Activated CD4-positive, alpha-beta T cell treated with anti-CD3 and anti-CD28 coated beads for 36 hours (primary cell): ENCODE measurements at regions not wholly inside any gene's neighbourhood (a gene's known extent, or its start where the extent isn't known, plus 50 kb on each side); places are given as distances from the start of the nearest gene placed in this dataset.

Experiments used
- ATAC-seq: fragments of 200-7000 bp; cut with Tn5 transposase; one replicate; pipeline ENCODE4 v1.10.0; 2021; ENCODE audit warnings: mild to moderate bottlenecking, moderate library complexity
- CTCF ChIA-PET: fragments of 350-600 bp; sonication (Branson Sonifier 250); formaldehyde crosslinking; loops from one replicate; lab custom pipeline; 2021; ENCODE audit warnings: antibody characterized with exemption; lab: Charles Lee
- POLR2A ChIA-PET: fragments of 350-600 bp; sonication (Branson Sonifier 250); formaldehyde crosslinking; loops from one replicate; lab custom pipeline; 2021; ENCODE audit warnings: antibody characterized with exemption, inconsistent platforms; lab: Charles Lee
- DNase-seq: peaks from one replicate; pipeline ENCODE4 v3.0.0-alpha.2; 2020
- H3K27ac Mint-ChIP-seq: one replicate; pipeline ENCODE4 v1.8.0; 2021; ENCODE audit warnings: mixed read lengths
- H3K27me3 Mint-ChIP-seq: one replicate; pipeline ENCODE4 v1.8.0; 2021; ENCODE audit warnings: mixed read lengths
- H3K36me3 Mint-ChIP-seq: one replicate; pipeline ENCODE4 v1.8.0; 2021; ENCODE audit warnings: low read depth, mixed read lengths
- H3K4me1 Mint-ChIP-seq: one replicate; pipeline ENCODE4 v1.8.0; 2021; ENCODE audit warnings: mixed read lengths
- H3K4me3 Mint-ChIP-seq: one replicate; pipeline ENCODE4 v1.8.0; 2021; ENCODE audit warnings: mild to moderate bottlenecking, moderate library complexity, mixed read lengths
- H3K9me3 Mint-ChIP-seq: one replicate; pipeline ENCODE4 v1.8.0; 2021; ENCODE audit warnings: low read depth, mixed read lengths
- intact Hi-C, 2 experiments: fragments of 100-400 bp; cut with DNase I in 1 of 2; cut with micrococcal nuclease in 1 of 2; formaldehyde crosslinking; loops; one replicate each; pipeline versions ENCODE4 v1.14.2 to v1.15.1; 2022 to 2024; cut with DNase I, micrococcal nuclease

DNA sequence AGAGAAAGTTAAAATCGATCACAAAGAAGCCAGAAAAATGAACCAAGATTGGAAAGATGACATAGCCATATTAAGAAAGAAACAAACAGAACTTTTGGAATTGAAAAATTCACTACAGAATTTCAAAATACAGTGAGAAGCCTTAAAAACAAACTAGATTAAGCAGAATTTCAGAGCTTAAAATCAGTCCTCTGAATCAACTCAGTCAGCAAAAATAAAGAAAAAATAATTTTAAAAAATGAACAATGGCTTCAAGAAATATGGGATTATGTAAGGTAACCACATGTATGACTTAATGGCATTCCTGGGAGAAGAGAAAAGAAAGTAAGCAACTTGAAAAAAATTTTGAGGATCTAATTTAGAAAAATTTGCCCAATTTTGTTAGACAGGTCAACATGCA, 696.2 kb downstream of the TSN start:
- Mint-ChIP-seq H3K9me3 (peaks cover 9% of the 10 kb centered on the region), H3K27me3 (peaks cover 6% of the 10 kb centered on the region), H3K36me3 (no peaks in the 10 kb centered on the region), H3K4me1 (no peaks in the 10 kb centered on the region), H3K4me3 (no peak overlapping the region), H3K27ac (no peak overlapping the region)
- CTCF ChIA-PET: interaction anchor here (0.6 to 0.7 kb wide), 3 partner anchors 23 to 473 kb away, joined by 3 to 5 read pairs (median 3); no protein-coding TSS in a partner anchor
- POLR2A ChIA-PET: no interaction called here
- intact Hi-C loops: loop anchor here (1.0 to 5.0 kb wide), 3 partner anchors 476 to 639 kb away; no protein-coding TSS in a partner anchor
- no peak for ATAC-seq
- DNase-seq: no peak

DNA sequence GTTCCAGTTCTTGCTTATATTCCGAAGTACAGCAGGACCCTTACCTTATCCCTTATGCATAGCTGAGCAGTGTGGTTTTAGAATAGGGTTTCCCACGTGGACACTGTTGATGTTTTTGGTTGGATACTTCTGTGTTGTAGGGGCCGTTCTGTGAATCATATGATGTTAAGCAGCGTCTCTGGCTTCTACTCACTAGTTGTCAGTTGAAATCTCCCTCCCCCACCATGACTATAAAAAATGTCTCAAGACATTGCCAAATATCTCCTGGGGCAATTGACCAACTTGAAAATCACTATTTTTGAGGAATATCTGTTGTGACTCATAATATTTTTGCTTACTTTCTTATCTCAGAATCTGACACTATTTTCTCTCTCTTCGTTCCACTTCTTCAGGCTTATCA, 713.7 kb downstream of the TSN start:
- no peak for DNase-seq
- Mint-ChIP-seq H3K9me3 (no peaks in the 10 kb centered on the region), H3K4me3 (no peak overlapping the region), H3K36me3 (no peaks in the 10 kb centered on the region), H3K27me3 (no peaks in the 10 kb centered on the region), H3K4me1 (no peaks in the 10 kb centered on the region), H3K27ac (no peak overlapping the region)
- ChIA-PET CTCF (no interaction called here), POLR2A (no interaction called here)
- intact Hi-C loops: no loop called here
- ATAC-seq: no peak

GRCh38 chr2:122471753-122472152, 716.3 kb downstream of the TSN start:
- Mint-ChIP-seq H3K4me3 (no peak overlapping the region), H3K27me3 (no peaks in the 10 kb centered on the region), H3K9me3 (no peaks in the 10 kb centered on the region), H3K27ac (no peak overlapping the region), H3K4me1 (no peaks in the 10 kb centered on the region), H3K36me3 (no peaks in the 10 kb centered on the region)
- CTCF ChIA-PET: no interaction called here
- intact Hi-C loops: no loop called here
- ATAC-seq: no peak
- DNase-seq: no peak
- POLR2A ChIA-PET: no interaction called here

DNA sequence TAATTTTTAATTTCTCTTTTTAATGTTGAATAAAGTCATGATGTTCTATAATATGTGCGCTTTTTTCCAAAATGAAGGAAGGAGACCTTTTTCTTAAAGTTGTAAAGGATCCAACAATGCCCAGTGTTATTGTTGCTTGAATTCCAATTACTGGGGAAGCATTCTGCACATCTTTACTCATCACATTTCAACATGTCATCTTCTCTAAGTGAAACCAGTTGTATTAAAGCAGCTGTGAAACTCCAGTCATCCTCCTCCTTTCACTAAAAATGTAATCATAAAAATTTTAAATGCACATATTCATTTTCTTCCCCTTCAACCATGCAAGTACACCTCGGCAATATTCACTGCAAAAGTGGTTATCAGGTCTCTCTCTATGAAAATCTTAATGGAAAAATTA, 722.7 kb downstream of the TSN start:
- Mint-ChIP-seq H3K4me1 (no peaks in the 10 kb centered on the region), H3K27ac (no peak overlapping the region), H3K27me3 (peaks cover 4% of the 10 kb centered on the region), H3K9me3 (no peaks in the 10 kb centered on the region), H3K4me3 (no peak overlapping the region), H3K36me3 (no peaks in the 10 kb centered on the region)
- DNase-seq (no peak), ATAC-seq (no peak)
- ChIA-PET POLR2A (no interaction called here), CTCF (no interaction called here)
- intact Hi-C loops: no loop called here

GRCh38 chr2:122478771-122479170, 723.3 kb downstream of the TSN start:
- ChIA-PET POLR2A (no interaction called here), CTCF (no interaction called here)
- Mint-ChIP-seq H3K4me3 (no peak overlapping the region), H3K4me1 (no peaks in the 10 kb centered on the region), H3K27ac (no peak overlapping the region), H3K9me3 (no peaks in the 10 kb centered on the region), H3K36me3 (no peaks in the 10 kb centered on the region), H3K27me3 (peaks cover 4% of the 10 kb centered on the region)
- no peak for ATAC-seq
- intact Hi-C loops: no loop called here
- no peak for DNase-seq

- no peak overlapping the region for H3K27ac Mint-ChIP-seq
- ChIA-PET CTCF (no interaction called here), POLR2A (no interaction called here)
- DNase-seq (no peak), ATAC-seq (no peak)
- intact Hi-C loops: no loop called here
- H3K27me3 Mint-ChIP-seq: peaks cover 4% of the 10 kb centered on the region
- no peaks in the 10 kb centered on the region for H3K4me1 Mint-ChIP-seq
- H3K4me3 Mint-ChIP-seq: no peak overlapping the region
- H3K36me3 Mint-ChIP-seq: no peaks in the 10 kb centered on the region
- H3K9me3 Mint-ChIP-seq: no peaks in the 10 kb centered on the region
These were observed 725.2 kb downstream of the TSN start for GRCh38 chr2:122480501-122481243.

DNA sequence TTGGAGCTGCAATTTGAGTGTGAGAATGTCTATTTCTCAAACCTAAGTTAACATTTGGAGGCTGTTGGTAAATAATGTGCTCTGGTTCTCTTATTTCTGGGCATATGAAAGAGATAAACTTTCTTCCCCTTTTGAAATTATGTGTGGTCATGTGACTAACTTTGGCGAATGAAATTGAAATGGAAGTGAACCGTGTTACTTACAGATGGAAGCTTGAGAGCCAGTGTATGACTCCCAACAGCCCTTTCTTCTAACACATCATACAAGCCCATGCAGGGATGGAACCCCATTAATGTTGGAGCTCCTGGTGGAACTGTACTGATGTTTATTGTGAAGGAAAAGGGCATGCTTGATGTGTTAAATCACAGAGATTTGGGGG, 725.8 kb downstream of the TSN start:
- ChIA-PET POLR2A (no interaction called here), CTCF (no interaction called here)
- ATAC-seq: no peak
- Mint-ChIP-seq H3K27me3 (peaks cover 4% of the 10 kb centered on the region), H3K27ac (no peak overlapping the region), H3K9me3 (no peaks in the 10 kb centered on the region), H3K4me3 (no peak overlapping the region), H3K4me1 (no peaks in the 10 kb centered on the region), H3K36me3 (no peaks in the 10 kb centered on the region)
- no peak for DNase-seq
- intact Hi-C loops: no loop called here

GRCh38 chr2:122481717-122482116, 726.3 kb downstream of the TSN start:
- ChIA-PET CTCF (no interaction called here), POLR2A (no interaction called here)
- intact Hi-C loops: no loop called here
- Mint-ChIP-seq H3K36me3 (no peaks in the 10 kb centered on the region), H3K27ac (no peak overlapping the region), H3K4me1 (no peaks in the 10 kb centered on the region), H3K27me3 (peaks cover 4% of the 10 kb centered on the region), H3K9me3 (no peaks in the 10 kb centered on the region), H3K4me3 (no peak overlapping the region)
- DNase-seq: no peak
- no peak for ATAC-seq

GRCh38 chr2:122486086-122486485, 730.6 kb downstream of the TSN start:
- intact Hi-C loops: no loop called here
- CTCF ChIA-PET: no interaction called here
- Mint-ChIP-seq H3K27me3 (no peaks in the 10 kb centered on the region), H3K9me3 (no peaks in the 10 kb centered on the region), H3K4me3 (no peak overlapping the region), H3K4me1 (no peaks in the 10 kb centered on the region), H3K27ac (no peak overlapping the region), H3K36me3 (no peaks in the 10 kb centered on the region)
- POLR2A ChIA-PET: no interaction called here
- ATAC-seq (no peak), DNase-seq (no peak)

DNA sequence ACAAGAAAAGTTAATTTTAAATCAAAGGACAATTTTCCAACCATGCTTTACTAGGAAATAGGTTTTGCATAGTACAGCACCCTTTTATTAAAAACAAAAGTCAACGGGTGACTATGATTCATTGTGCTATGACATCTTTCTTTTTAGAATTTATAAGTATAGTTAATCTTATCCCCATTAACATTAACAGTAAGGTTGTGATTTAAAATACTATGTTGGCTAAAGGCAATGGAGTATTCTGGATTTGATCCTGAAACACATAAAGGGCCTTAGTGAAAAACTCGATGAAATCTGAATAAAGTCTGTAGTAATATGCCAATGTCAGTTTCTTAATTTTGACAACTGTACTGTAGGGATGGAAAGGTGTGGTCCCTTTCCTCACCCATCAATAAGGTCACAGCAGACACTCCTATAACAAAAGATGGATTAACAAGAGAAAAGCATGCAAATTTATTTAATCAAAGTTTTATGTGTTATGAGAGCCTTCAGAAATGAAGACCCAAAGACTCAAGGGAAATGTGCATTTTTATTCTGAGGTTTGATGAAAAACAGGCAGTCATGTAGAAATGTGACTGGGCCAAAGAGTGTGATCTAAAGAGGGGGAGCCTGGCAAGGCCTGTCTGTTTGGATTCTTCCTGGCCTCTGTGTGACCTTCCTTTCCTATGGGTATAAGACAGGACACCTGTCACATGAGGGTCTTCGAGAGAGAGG, 731.4 kb downstream of the TSN start:
- intact Hi-C loops: no loop called here
- Mint-ChIP-seq H3K36me3 (no peaks in the 10 kb centered on the region), H3K4me3 (no peak overlapping the region), H3K9me3 (no peaks in the 10 kb centered on the region), H3K27ac (no peak overlapping the region), H3K27me3 (no peaks in the 10 kb centered on the region), H3K4me1 (no peaks in the 10 kb centered on the region)
- ChIA-PET CTCF (no interaction called here), POLR2A (no interaction called here)
- DNase-seq (no peak), ATAC-seq (no peak)

- peaks cover 2% of the 10 kb centered on the region for H3K9me3 Mint-ChIP-seq
- no peak overlapping the region for H3K4me3 Mint-ChIP-seq
- CTCF ChIA-PET: interaction anchor here (1.1 kb wide), 1 partner anchor 11 kb away, joined by 5 read pairs; no protein-coding TSS in a partner anchor
- no peaks in the 10 kb centered on the region for H3K27me3 Mint-ChIP-seq
- H3K36me3 Mint-ChIP-seq: no peaks in the 10 kb centered on the region
- no peaks in the 10 kb centered on the region for H3K4me1 Mint-ChIP-seq
- POLR2A ChIA-PET: no interaction called here
- DNase-seq (no peak), ATAC-seq (no peak)
- no peak overlapping the region for H3K27ac Mint-ChIP-seq
- intact Hi-C loops: loop anchor here in 1 of 2 experiments (1.0 kb wide), 1 partner anchor 112 kb away; no protein-coding TSS in a partner anchor
These were observed 735.6 kb downstream of the TSN start for GRCh38 chr2:122491011-122491410.
